Bronchial epithelial cell (primary cell): ENCODE measurements at regions not wholly inside any gene's neighbourhood (a gene's known extent, or its start where the extent isn't known, plus 50 kb on each side); places are given as distances from the start of the nearest gene placed in this dataset.
"Not testable (repeated sequence)": the region's sequence is repeated elsewhere in the genome, so short reads cannot be mapped to it uniquely, and the experiment has no call there.

Experiments used
- DNase-seq: peaks from one replicate; pipeline ENCODE4 v3.0.0-alpha.2; 2010; ENCODE audit warnings: low read depth
- FAIRE-seq: peaks from 2 replicates; lab custom pipeline; 2011; peaks lifted over from hg19 to GRCh38; lab: Jason Lieb, UNC
- H3K27me3 ChIP-seq: 2 replicates; pipeline ENCODE4 v1.5.1; 2011; ENCODE audit warnings: low read length; ENCODE audit not compliant: control insufficient read depth, insufficient read depth
- H3K36me3 ChIP-seq: 2 replicates; pipeline ENCODE4 v1.5.1; 2011; ENCODE audit warnings: low read length; ENCODE audit not compliant: control insufficient read depth, insufficient read depth
- H3K4me3 ChIP-seq: 2 replicates; pipeline ENCODE4 v1.5.1; 2011; ENCODE audit warnings: mild to moderate bottlenecking, low read depth, low read length, control low read depth

DNA sequence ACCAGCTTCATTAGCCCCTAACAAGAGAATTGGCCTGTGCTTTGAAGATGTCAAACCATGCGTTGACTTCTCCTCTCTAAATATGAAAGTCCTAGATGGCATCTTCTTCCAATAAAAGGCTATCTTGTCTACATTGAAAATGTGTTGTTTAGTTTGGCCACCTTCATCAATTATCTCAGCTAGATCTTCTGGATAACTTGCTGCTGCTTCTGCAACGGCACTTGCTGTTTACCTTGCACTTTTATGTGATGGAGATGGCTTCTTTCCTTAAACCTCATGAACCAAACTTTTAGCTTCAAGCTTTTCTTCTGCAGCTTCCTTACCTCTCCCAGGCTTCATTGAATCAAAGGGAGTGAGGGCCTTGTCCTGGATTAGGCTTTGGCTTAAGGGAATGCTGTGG lies 58.6 kb upstream of the CSNK1E start:
- DNase-seq, H3K27me3 ChIP-seq, H3K36me3 ChIP-seq, H3K4me3 ChIP-seq, FAIRE-seq: not testable (repeated sequence)

DNA sequence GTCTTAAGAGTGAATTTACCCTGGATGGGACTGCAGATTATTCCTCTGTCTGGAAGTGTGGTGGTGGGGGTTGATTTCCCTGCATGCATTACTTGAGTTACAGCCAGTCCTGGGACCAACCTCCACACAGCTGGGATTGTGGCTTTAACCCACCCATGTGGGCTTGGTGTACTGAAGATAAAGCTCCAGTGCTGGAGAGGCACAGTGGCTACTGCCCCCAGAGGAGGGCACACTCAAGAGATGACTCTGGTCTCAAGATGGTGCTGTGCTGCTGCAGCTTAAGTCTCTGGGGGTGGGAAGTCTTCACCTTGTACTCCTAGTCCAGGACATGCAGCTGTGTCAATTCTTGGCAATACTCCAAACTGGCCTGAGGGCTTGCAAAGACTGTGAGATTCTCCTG lies 57.8 kb upstream of the CSNK1E start:
- H3K36me3 ChIP-seq, DNase-seq: not testable (repeated sequence)

DNA sequence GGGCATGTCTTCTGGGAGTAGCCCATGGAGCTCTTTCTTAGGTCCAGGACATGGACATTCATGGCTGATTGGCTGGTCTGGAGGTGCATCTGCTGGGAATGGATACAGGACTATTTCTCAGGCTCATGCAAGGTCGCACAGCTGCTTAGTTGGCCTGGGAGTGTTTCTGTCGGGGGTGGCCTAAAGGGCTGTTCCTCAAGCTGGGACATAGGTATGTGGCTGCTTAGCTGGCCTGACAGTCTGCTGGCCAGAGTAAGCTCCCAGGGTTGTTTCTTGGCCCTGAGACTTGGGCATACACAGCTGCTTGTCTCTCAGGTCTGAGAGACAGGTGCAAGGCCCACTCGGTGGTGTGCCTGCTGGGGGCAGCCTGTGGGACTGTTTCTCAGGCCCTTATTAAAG lies 57.2 kb upstream of the CSNK1E start:
- FAIRE-seq, DNase-seq, H3K36me3 ChIP-seq, H3K27me3 ChIP-seq, H3K4me3 ChIP-seq: not testable (repeated sequence)

More for the DNA sequence above, 57.8 kb upstream of the CSNK1E start:
- not testable (repeated sequence) for H3K4me3 ChIP-seq, H3K27me3 ChIP-seq, FAIRE-seq

DNA sequence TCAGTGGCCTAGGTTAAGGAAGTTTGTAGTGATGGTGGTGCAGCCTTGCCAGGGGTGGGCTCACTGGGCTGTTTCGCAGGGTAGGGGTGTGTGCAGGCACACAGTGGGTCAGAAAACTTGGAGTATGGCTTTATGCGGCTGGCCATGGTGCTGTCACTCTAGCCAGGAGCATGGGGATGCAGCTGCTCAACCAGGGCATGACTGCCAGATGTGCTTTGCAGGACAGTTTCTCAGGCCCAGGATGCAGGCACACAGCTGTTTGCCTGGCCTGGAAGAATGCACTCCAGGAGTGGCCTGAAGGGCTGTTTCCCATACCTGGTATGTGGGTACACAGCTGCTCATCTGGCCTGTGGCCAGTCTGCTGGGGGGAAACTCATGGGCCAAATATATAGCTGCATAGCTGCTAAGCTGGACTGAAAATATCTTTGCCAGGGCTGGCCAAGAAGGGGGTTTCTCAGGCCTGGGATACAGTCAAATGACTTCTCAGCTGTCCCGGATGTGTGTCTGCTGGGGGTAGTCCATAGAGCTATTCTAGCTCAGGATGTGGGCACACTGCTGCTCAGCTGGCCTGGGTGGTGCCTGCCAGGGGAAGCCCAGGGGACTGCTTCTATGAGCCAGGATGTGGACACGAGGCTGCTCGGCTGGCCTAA lies 56.7 kb upstream of the CSNK1E start:
- not testable (repeated sequence) for H3K4me3 ChIP-seq, H3K27me3 ChIP-seq, H3K36me3 ChIP-seq, DNase-seq
- FAIRE-seq, result peak; percentile 62

DNA sequence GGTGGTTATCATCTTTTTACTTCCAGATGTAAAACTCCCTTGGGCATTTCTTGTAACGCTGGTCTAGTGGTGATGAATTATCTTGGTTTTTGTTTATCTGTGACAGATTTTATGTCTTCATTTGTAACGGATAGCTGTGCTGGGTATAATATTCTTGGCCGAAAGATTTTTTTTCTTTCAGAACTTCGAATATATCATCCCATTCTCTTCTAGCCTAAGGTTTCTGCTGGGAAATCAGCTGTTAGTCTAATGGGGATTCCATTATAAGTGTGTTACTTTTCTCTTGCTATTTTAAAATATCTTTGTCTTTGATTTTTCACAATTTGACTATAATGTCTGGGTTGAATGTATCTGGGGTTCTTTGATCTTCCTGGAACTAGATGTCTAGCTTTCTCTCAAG lies 55.4 kb upstream of the CSNK1E start:
- not testable (repeated sequence) for H3K4me3 ChIP-seq, H3K36me3 ChIP-seq, H3K27me3 ChIP-seq, DNase-seq, FAIRE-seq

DNA sequence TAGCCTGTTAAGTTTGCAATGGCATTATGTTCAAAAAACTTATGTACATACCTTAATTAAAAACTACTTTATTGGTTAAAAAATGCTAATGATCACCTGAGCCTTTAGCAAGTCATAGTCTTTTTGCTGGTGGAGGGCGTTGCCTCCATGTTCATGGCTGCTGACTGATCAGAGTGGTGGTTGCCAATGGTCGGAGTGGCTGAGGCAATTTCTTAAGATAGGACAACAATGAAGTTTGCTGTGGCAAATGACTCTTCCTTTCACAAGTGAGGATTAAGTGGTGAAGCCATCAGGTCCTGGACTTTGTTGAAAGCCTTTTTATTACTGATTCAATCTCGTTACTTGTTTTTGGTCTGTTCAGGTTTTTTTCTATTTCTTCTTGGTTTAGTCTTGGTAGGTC lies 53.3 kb upstream of the CSNK1E start:
- not testable (repeated sequence) for H3K27me3 ChIP-seq, H3K4me3 ChIP-seq, H3K36me3 ChIP-seq, FAIRE-seq, DNase-seq

DNA sequence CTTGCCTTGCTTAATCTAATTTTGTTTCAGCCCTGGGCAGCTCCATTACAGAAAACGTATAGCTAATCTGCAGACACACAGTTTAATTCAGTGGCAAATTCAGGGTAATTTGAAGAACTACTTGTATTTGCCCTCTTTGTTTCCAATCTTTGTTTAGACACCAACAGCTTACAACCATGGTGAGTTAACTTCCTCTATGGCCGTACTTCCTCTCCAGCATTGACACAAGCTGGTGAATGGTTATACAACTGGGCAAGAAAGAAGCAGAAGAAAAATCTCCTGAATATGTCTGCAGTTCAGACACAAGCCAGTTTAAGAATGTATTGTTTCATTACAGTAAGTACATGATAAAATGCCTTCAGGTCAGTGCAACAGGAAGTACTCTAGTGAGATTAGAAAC lies 51.9 kb upstream of the CSNK1E start:
- not testable (repeated sequence) for FAIRE-seq, H3K27me3 ChIP-seq, H3K4me3 ChIP-seq, DNase-seq, H3K36me3 ChIP-seq
